ENCODE measurements at regions not wholly inside any gene's neighbourhood (a gene's known extent, or its start where the extent isn't known, plus 50 kb on each side); places are given as distances from the start of the nearest gene placed in this dataset.

DNA sequence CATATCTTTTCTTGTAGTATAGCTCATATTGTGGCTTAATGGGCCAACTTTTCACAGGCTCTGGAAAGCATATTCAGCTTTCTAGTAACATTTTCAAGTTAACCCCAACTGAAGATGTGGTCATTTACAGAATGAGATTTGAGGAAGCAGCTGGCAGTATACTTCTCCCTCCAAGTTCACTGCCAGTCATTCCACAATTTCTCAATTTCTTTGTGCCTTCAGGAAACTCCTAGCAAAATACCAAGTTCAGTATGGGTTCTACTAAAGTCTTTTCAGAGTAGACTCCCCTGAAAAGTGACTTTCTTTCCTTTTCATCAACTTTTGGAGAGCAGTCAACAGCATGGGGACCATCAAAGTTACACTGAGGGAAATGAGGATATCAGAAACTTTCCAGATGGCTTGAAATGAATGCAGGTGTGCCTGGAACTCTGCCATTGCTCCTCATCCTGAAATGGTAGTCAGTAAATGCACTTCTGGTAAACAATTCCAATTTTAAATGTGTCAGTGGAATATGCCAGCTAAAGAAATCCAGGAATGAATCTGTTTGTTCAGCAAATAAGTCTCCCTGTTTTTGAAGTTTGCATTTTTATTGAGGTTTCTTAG, 81.5 kb upstream of the TEX13D start:
- Histone ChIP-seq H3K9me2 (ENCODE audit: insufficient read depth) (no peaks in the 10 kb centered on the region), H3K27ac (ENCODE audit: low read depth, low read length) (no peak overlapping the region), H2AFZ (ENCODE audit: low read depth, low read length, poor library complexity, severe bottlenecking) (no peak overlapping the region), H3K27me3 (ENCODE audit: insufficient read depth, low read length) (no peaks in the 10 kb centered on the region), H3K9me3 (ENCODE audit: control insufficient read depth in 1 of 2, insufficient read depth in 1 of 2, low read depth in 1 of 2, low read length in 2 of 2) (no peaks in the 10 kb centered on the region), H4K20me1 (ENCODE audit: insufficient read depth) (no peaks in the 10 kb centered on the region), H3K79me2 (ENCODE audit: insufficient read depth, low read length) (no peaks in the 10 kb centered on the region), H3K36me3 (ENCODE audit: control insufficient read depth in 1 of 2, insufficient read depth in 2 of 2, low read length in 2 of 2) (no peaks in the 10 kb centered on the region), H3K9ac (ENCODE audit: low read length) (no peak overlapping the region), H3K4me3 (replicated peaks in 1 of 2; ENCODE audit: low read depth in 1 of 2, low read length in 2 of 2) (no peak overlapping the region), H3K4me1 (ENCODE audit: control insufficient read depth in 1 of 2, insufficient read depth in 2 of 2, low read length in 2 of 2) (no peaks in the 10 kb centered on the region), H3K4me2 (ENCODE audit: low read length) (no peak overlapping the region)
- ChIA-PET CTCF (no interaction called here), RAD21 (ENCODE audit: low non-redundant PET in 1 of 2, low total read pairs in 2 of 2, uncharacterized antibody in 2 of 2, unreplicated experiment in 2 of 2) (no interaction called here), POLR2A (no interaction called here)
- no TSS peak for BruUV-seq (replicated peaks)
- intact Hi-C loops (cut with micrococcal nuclease): no loop called here
- TF ChIP-seq ZFX (IDR thresholded peaks at IDR 0.05): no peak
- TF ChIP-seq FOSL1 (IDR thresholded peaks at IDR 0.05; ENCODE audit: low read depth): no peak
- TF ChIP-seq, protein P1, sequence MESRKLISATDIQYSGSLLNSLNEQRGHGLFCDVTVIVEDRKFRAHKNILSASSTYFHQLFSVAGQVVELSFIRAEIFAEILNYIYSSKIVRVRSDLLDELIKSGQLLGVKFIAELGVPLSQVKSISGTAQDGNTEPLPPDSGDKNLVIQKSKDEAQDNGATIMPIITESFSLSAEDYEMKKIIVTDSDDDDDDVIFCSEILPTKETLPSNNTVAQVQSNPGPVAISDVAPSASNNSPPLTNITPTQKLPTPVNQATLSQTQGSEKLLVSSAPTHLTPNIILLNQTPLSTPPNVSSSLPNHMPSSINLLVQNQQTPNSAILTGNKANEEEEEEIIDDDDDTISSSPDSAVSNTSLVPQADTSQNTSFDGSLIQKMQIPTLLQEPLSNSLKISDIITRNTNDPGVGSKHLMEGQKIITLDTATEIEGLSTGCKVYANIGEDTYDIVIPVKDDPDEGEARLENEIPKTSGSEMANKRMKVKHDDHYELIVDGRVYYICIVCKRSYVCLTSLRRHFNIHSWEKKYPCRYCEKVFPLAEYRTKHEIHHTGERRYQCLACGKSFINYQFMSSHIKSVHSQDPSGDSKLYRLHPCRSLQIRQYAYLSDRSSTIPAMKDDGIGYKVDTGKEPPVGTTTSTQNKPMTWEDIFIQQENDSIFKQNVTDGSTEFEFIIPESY (IDR thresholded peaks at IDR 0.05; ENCODE audit: extremely low read depth, insufficient replicate concordance, low read length): no peak
- no peak for TF ChIP-seq SIN3A (IDR thresholded peaks at IDR 0.05; ENCODE audit: low read depth)
- TF ChIP-seq EZH2phosphoT487 (IDR thresholded peaks at IDR 0.05; ENCODE audit: borderline replicate concordance): no peak
- TF ChIP-seq SRF (IDR thresholded peaks at IDR 0.05; ENCODE audit: low read depth): no peak
- TF ChIP-seq CEBPB (IDR thresholded peaks at IDR 0.05; ENCODE audit: low read depth): no peak
- no peak for TF ChIP-seq SP1 (IDR thresholded peaks at IDR 0.05; ENCODE audit: low read depth)
- ATAC-seq (no peak), DNase-seq (ENCODE audit: low read depth, low spot score) (no peak)

DNA sequence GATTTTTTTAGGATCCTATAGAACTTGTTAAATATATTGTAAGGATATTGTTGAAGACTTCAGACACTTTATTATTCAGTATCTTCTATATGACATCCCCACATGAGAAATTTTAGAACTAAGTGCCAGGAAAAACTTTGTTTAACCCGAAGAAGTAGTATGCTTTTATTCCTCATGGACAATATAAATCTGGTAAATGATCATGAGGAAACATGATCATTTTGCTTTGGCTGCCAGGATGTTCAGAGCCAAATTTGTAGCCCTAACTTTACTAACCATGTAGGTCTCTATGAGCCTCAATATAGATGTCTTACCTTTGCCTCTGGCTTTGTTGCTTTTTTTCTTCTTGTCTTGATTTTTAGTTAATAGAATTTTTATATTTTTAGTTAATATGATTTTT, 77.8 kb upstream of the TEX13D start:
- DNase-seq (ENCODE audit: low read depth, low spot score): no peak
- H3K36me3 ChIP-seq (ENCODE audit: control insufficient read depth in 1 of 2, insufficient read depth in 2 of 2, low read length in 2 of 2): no peaks in the 10 kb centered on the region
- H3K9me3 ChIP-seq (ENCODE audit: control insufficient read depth in 1 of 2, insufficient read depth in 1 of 2, low read depth in 1 of 2, low read length in 2 of 2): no peaks in the 10 kb centered on the region
- H3K4me1 ChIP-seq (ENCODE audit: control insufficient read depth in 1 of 2, insufficient read depth in 2 of 2, low read length in 2 of 2): no peaks in the 10 kb centered on the region
- intact Hi-C loops (cut with micrococcal nuclease): no loop called here
- POLR2A ChIA-PET: no interaction called here
- no peak overlapping the region for H3K9ac ChIP-seq (ENCODE audit: low read length)
- no peaks in the 10 kb centered on the region for H3K27me3 ChIP-seq (ENCODE audit: insufficient read depth, low read length)
- no peaks in the 10 kb centered on the region for H3K79me2 ChIP-seq (ENCODE audit: insufficient read depth, low read length)
- TF ChIP-seq, protein P2, sequence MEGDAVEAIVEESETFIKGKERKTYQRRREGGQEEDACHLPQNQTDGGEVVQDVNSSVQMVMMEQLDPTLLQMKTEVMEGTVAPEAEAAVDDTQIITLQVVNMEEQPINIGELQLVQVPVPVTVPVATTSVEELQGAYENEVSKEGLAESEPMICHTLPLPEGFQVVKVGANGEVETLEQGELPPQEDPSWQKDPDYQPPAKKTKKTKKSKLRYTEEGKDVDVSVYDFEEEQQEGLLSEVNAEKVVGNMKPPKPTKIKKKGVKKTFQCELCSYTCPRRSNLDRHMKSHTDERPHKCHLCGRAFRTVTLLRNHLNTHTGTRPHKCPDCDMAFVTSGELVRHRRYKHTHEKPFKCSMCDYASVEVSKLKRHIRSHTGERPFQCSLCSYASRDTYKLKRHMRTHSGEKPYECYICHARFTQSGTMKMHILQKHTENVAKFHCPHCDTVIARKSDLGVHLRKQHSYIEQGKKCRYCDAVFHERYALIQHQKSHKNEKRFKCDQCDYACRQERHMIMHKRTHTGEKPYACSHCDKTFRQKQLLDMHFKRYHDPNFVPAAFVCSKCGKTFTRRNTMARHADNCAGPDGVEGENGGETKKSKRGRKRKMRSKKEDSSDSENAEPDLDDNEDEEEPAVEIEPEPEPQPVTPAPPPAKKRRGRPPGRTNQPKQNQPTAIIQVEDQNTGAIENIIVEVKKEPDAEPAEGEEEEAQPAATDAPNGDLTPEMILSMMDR (IDR thresholded peaks at IDR 0.05 in 2 of 3, conservative IDR thresholded peaks at IDR 0.05 in 1 of 3; ENCODE audit: borderline replicate concordance in 1 of 3, insufficient read depth in 1 of 3, low read depth in 2 of 3, low read length in 2 of 3): no peak
- H3K27ac ChIP-seq (ENCODE audit: low read depth, low read length): no peak overlapping the region
- no peak for ATAC-seq
- RAD21 ChIA-PET (ENCODE audit: low non-redundant PET in 1 of 2, low total read pairs in 2 of 2, uncharacterized antibody in 2 of 2, unreplicated experiment in 2 of 2): no interaction called here
- CTCF ChIA-PET: no interaction called here
- H3K9me2 ChIP-seq (ENCODE audit: insufficient read depth): no peaks in the 10 kb centered on the region
- H2AFZ ChIP-seq (ENCODE audit: low read depth, low read length, poor library complexity, severe bottlenecking): no peak overlapping the region
- no TSS peak for BruUV-seq (replicated peaks)
- H3K4me2 ChIP-seq (ENCODE audit: low read length): no peak overlapping the region
- no peaks in the 10 kb centered on the region for H4K20me1 ChIP-seq (ENCODE audit: insufficient read depth)
- H3K4me3 ChIP-seq (replicated peaks in 1 of 2; ENCODE audit: low read depth in 1 of 2, low read length in 2 of 2): no peak overlapping the region
